A673 (cell line): ENCODE measurements at regions not wholly inside any gene's neighbourhood (a gene's known extent, or its start where the extent isn't known, plus 50 kb on each side); places are given as distances from the start of the nearest gene placed in this dataset.

Experiments
- BruUV-seq: library from RNA; stranded (reverse); fragments of 400-500 nt; replicated peaks from 2 replicates; lab custom pipeline; 2021; lab: Mats Ljungman, UMichigan
- CTCF ChIA-PET: fragments of 300-600 bp; sonication (Branson Sonifier 250); formaldehyde crosslinking; loops from one replicate; lab custom pipeline; 2022; ENCODE audit warnings: antibody characterized with exemption; lab: Charles Lee
- POLR2A ChIA-PET: fragments of 300-600 bp; sonication (Branson Sonifier 250); formaldehyde crosslinking; loops from one replicate; lab custom pipeline; 2022; ENCODE audit warnings: antibody characterized with exemption; ENCODE audit not compliant: low non-redundant PET; lab: Charles Lee
- DNase-seq: peaks from one replicate; pipeline ENCODE4 v3.0.0-alpha.2; 2015; ENCODE audit warnings: low spot score
- H3K27ac ChIP-seq: fragments of 200-600 bp; sonication (generic); 2 replicates; pipeline ENCODE4 v1.5.1; 2016; ENCODE audit warnings: mixed run types, low read depth, mild to moderate bottlenecking, mixed read lengths, antibody characterized with exemption, low read length; ENCODE audit not compliant: poor library complexity, severe bottlenecking
- H3K27me3 ChIP-seq: fragments of 200-600 bp; sonication (generic); replicated peaks from 2 replicates; pipeline ENCODE4 v1.6.1; 2017; ENCODE audit warnings: mixed run types, low read depth, mild to moderate bottlenecking, mixed read lengths, antibody characterized with exemption, low read length; ENCODE audit not compliant: insufficient read depth, poor library complexity
- H3K36me3 ChIP-seq: fragments of 200-600 bp; sonication (generic); 2 replicates; pipeline ENCODE4 v1.6.1; 2016; ENCODE audit warnings: mixed run types, mild to moderate bottlenecking, mixed read lengths, antibody characterized with exemption, low read length; ENCODE audit not compliant: insufficient read depth, poor library complexity, severe bottlenecking
- H3K4me1 ChIP-seq: fragments of 200-600 bp; sonication (generic); 2 replicates; pipeline ENCODE4 v1.6.1; 2017; ENCODE audit warnings: mixed run types, mild to moderate bottlenecking, mixed read lengths, antibody characterized with exemption, low read length; ENCODE audit not compliant: insufficient read depth, poor library complexity, severe bottlenecking
- H3K4me3 ChIP-seq: fragments of 200-600 bp; sonication (generic); 2 replicates; pipeline ENCODE4 v1.5.1; 2016; ENCODE audit warnings: low read depth, mixed run types, mild to moderate bottlenecking, mixed read lengths, low read length; ENCODE audit not compliant: poor library complexity, severe bottlenecking
- H3K9me3 ChIP-seq: fragments of 200-600 bp; sonication (generic); 2 replicates; pipeline ENCODE4 v1.6.1; 2016; ENCODE audit warnings: mixed run types, low read depth, mild to moderate bottlenecking, mixed read lengths, antibody characterized with exemption, low read length; ENCODE audit not compliant: poor library complexity, severe bottlenecking
- EZH2 ChIP-seq: fragments of 200-600 bp; sonication (generic); IDR thresholded peaks from 2 replicates; pipeline ENCODE4 v1.6.1; 2017; ENCODE audit warnings: borderline replicate concordance, low read depth, mild to moderate bottlenecking, mixed read lengths, antibody characterized with exemption, low read length; ENCODE audit not compliant: poor library complexity, severe bottlenecking
- intact Hi-C: fragments of 100-400 bp; cut with micrococcal nuclease; formaldehyde crosslinking; loops from one replicate; pipeline ENCODE4 v1.10.0; 2022; ENCODE audit not compliant: unreplicated experiment
- TF ChIP-seq, protein P1 (sequence below): fragments of 300-800, 200-600 bp; sonication (generic); conservative IDR thresholded peaks from 2 replicates; pipeline ENCODE4 v1.5.1; 2017; ENCODE audit warnings: low read depth, mild to moderate bottlenecking, antibody characterized with exemption, low read length, moderate library complexity, mixed read lengths

GRCh38 chr14:95815226-95815690 lies 61.4 kb upstream of the TUNAR start:
- CTCF ChIA-PET = no interaction called here
- Histone ChIP-seq H3K36me3 (no peaks in the 10 kb centered on the region), H3K9me3 (no peaks in the 10 kb centered on the region), H3K4me1 (no peaks in the 10 kb centered on the region), H3K4me3 (no peak overlapping the region), H3K27ac (no peak overlapping the region), H3K27me3 (peaks cover 97% of the 10 kb centered on the region)
- no peak for TF ChIP-seq EZH2
- TF ChIP-seq, protein P1, sequence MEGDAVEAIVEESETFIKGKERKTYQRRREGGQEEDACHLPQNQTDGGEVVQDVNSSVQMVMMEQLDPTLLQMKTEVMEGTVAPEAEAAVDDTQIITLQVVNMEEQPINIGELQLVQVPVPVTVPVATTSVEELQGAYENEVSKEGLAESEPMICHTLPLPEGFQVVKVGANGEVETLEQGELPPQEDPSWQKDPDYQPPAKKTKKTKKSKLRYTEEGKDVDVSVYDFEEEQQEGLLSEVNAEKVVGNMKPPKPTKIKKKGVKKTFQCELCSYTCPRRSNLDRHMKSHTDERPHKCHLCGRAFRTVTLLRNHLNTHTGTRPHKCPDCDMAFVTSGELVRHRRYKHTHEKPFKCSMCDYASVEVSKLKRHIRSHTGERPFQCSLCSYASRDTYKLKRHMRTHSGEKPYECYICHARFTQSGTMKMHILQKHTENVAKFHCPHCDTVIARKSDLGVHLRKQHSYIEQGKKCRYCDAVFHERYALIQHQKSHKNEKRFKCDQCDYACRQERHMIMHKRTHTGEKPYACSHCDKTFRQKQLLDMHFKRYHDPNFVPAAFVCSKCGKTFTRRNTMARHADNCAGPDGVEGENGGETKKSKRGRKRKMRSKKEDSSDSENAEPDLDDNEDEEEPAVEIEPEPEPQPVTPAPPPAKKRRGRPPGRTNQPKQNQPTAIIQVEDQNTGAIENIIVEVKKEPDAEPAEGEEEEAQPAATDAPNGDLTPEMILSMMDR = no peak
- POLR2A ChIA-PET = no interaction called here
- intact Hi-C loops = no loop called here
- no TSS peak for BruUV-seq
- no peak for DNase-seq

DNA sequence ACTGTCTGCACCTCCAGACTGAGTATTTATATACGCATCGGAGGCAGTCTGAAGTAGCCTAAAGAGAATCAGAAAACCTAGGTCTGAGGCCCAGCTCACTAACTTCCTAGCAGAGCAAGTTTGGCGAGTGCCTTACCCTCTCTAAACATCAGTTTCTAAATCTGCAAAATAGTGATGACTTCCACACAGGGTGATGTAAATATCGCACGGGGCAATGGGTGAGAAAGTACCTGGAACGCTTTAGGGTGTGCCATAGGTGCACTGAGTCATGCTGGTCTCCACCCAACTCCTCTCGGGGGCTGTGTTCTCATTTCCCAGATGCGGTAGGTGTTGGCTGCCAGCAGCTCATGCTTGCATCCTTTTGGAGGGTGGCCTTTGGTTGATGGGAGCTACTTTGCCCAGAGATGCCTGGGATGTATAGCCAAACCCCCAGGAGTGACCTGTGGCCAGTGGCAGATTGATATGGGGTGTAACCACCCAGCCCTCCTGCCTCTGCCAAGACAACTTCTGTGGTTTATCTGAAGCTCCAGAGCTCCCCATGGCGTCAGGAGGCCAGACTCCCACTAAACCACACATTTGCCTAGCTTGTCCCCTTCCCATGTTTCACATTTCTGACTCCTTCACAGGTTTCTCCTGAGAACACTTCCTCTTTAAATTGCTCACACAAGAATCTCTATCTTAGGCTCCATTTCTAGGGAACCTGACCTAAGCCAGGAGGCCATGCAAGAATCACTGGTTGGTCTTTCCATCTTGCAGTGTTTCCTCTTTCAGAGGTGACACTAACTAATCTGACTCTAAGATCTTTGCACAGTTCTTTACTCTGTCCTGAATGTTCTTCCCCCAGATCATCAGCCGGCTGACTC lies 62.0 kb upstream of the TUNAR start:
- no TSS peak for BruUV-seq
- Histone ChIP-seq H3K36me3 (no peaks in the 10 kb centered on the region), H3K9me3 (no peaks in the 10 kb centered on the region), H3K27me3 (peaks cover 97% of the 10 kb centered on the region), H3K4me3 (no peak overlapping the region), H3K27ac (no peak overlapping the region), H3K4me1 (no peaks in the 10 kb centered on the region)
- POLR2A ChIA-PET = no interaction called here
- no peak for DNase-seq
- intact Hi-C loops = no loop called here
- TF ChIP-seq, protein P1 = no peak
- no peak for TF ChIP-seq EZH2
- CTCF ChIA-PET = no interaction called here

- H3K27me3 ChIP-seq = peaks cover 79% of the 10 kb centered on the region
- peaks cover 1% of the 10 kb centered on the region for H3K9me3 ChIP-seq
- DNase-seq = no peak
- POLR2A ChIA-PET = no interaction called here
- BruUV-seq = no TSS peak
- H3K4me3 ChIP-seq = no peak overlapping the region
- no peaks in the 10 kb centered on the region for H3K4me1 ChIP-seq
- CTCF ChIA-PET = no interaction called here
- no peaks in the 10 kb centered on the region for H3K36me3 ChIP-seq
- intact Hi-C loops = no loop called here
- TF ChIP-seq EZH2 = no peak
- TF ChIP-seq, protein P1 = no peak
- no peak overlapping the region for H3K27ac ChIP-seq
These were observed 64.8 kb upstream of the TUNAR start for GRCh38 chr14:95811813-95812212.
